ENCODE measurements at regions not wholly inside any gene's neighbourhood (a gene's known extent, or its start where the extent isn't known, plus 50 kb on each side); places are given as distances from the start of the nearest gene placed in this dataset.
"Not testable (repeated sequence)": the region's sequence is repeated elsewhere in the genome, so short reads cannot be mapped to it uniquely, and the experiment has no call there.

- TF ChIP-seq GATA1 (IDR thresholded peaks at IDR 0.05; ENCODE audit: low read depth, low read length) = no peak
- TF ChIP-seq POLR2A (IDR thresholded peaks at IDR 0.05; ENCODE audit: low read length) = no peak
- no peak for DNase-seq
Measured at GRCh38 chr6:15137086-15137485, 108.8 kb upstream of the JARID2 start.

- DNase-seq = no peak
- TF ChIP-seq GATA1 (IDR thresholded peaks at IDR 0.05; ENCODE audit: low read depth, low read length) (no peak), POLR2A (IDR thresholded peaks at IDR 0.05; ENCODE audit: low read length) (no peak)
Measured at GRCh38 chr6:15143086-15143485, 102.8 kb upstream of the JARID2 start.

- DNase-seq = no peak
- TF ChIP-seq GATA1 (IDR thresholded peaks at IDR 0.05; ENCODE audit: low read depth, low read length) (no peak), POLR2A (IDR thresholded peaks at IDR 0.05; ENCODE audit: low read length) (no peak)
Measured at GRCh38 chr6:15143540-15143939, 102.3 kb upstream of the JARID2 start.

- no peak for TF ChIP-seq POLR2A (IDR thresholded peaks at IDR 0.05; ENCODE audit: low read length)
- no peak for DNase-seq
Measured at GRCh38 chr6:15145821-15146220, 100.0 kb upstream of the JARID2 start.

GRCh38 chr6:15147827-15148226 lies 98.0 kb upstream of the JARID2 start:
- no peak for DNase-seq
- TF ChIP-seq POLR2A (IDR thresholded peaks at IDR 0.05; ENCODE audit: low read length) = no peak
- no peak for TF ChIP-seq GATA1 (IDR thresholded peaks at IDR 0.05; ENCODE audit: low read depth, low read length)

DNA sequence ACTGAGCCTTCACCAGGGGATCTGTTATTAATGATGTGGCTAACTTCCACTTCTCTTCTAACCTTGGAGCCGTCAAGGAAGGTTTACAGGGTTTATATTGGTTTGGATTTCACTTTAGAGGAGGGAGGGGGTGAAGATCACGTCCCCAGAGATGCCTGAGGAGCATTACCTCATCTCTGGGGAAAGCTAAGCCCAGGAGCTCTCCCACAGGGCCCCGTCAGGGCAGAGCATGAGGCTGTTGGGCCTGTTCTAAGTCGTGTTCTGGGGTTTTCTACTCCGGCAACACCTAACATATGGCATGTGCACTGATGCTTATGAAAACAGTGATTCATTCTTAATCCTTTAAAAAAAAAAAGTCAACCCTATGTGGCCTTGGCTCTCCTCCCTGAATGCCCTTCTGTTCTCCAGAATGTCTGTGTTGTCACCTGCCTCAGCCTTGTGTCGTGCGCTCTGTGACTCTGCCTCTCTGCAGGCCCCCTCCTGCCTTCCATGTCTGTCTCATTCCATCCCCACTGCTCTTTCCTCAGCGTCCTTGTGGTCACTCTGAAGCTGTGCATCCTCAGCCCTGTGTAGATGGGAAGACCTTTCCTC lies 97.4 kb upstream of the JARID2 start:
- TF ChIP-seq POLR2A (IDR thresholded peaks at IDR 0.05; ENCODE audit: low read length) = no peak
- TF ChIP-seq GATA1 (IDR thresholded peaks at IDR 0.05; ENCODE audit: low read depth, low read length) = no peak
- no peak for DNase-seq

DNA sequence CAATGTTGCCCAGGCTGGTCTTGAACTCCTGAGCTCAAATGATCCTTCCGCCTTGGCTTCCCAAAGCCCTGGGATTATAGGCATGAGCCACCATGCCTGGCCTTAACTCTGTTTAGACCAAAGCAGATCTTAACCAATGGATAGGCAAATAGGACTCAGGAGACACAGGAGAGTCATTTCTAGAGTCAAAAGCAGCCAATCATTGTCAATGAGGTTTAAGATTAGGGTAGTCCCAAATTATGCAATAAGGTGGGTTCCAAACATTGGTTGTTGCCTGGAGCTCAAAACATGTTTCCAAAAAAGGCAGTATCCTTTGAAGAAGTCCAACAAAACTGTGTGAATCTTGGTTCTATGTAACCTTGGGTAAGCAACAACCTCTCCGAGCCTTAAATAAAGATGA lies 95.7 kb upstream of the JARID2 start:
- TF ChIP-seq POLR2A (IDR thresholded peaks at IDR 0.05; ENCODE audit: low read length) = no peak
- TF ChIP-seq GATA1 (IDR thresholded peaks at IDR 0.05; ENCODE audit: low read depth, low read length) = no peak
- DNase-seq = no peak

DNA sequence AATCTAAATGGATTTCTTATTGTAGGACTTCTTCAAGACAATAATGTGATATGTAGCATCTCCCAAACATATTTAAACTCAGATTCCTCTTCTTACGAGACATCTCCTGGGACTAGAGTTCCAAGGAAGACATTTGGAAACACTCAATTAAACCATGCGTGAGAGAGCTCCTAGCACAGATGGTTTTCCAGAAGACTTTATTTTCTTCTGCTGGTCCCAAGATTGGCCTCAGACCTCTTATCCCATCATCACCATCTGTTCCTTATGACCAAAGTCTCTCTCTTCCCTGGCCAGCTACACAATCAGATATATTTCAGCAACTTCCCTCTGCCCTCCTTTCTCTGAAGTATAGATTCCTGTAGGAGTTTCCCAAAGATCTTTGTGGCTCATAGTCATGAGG lies 93.2 kb upstream of the JARID2 start:
- no peak for TF ChIP-seq GATA1 (IDR thresholded peaks at IDR 0.05; ENCODE audit: low read depth, low read length)
- no peak for TF ChIP-seq POLR2A (IDR thresholded peaks at IDR 0.05; ENCODE audit: low read length)

DNA sequence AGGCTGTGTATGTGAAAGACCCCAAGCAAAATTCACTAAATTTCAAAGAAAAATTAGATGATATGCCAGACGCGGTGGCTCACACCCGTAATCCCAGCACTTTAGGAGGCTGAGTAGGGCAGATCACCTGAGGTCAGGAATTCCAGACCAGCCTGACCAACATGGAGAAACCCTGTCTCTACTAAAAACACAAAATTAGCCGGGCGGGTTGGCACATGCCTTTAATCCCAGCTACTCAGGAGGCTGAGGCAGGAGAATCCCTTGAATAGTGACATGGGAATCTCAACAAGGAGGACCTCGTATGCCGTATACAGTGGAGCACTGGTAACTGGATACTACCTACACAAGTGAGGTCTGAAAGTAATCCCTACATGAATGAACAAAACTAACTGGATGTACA lies 92.7 kb upstream of the JARID2 start:
- no peak for TF ChIP-seq POLR2A (IDR thresholded peaks at IDR 0.05; ENCODE audit: low read length)
- TF ChIP-seq GATA1 (IDR thresholded peaks at IDR 0.05; ENCODE audit: low read depth, low read length) = no peak
- no peak for DNase-seq

More for the DNA sequence above, 93.2 kb upstream of the JARID2 start:
- peak in 1 of 2 experiments; percentile 36 for DNase-seq

- no peak for DNase-seq
- TF ChIP-seq POLR2A (IDR thresholded peaks at IDR 0.05; ENCODE audit: low read length) (no peak), GATA1 (IDR thresholded peaks at IDR 0.05; ENCODE audit: low read depth, low read length) (no peak)
Measured at GRCh38 chr6:15157479-15157878, 88.4 kb upstream of the JARID2 start.

GRCh38 chr6:15158821-15159619 lies 86.8 kb upstream of the JARID2 start:
- no peak for TF ChIP-seq GATA1 (IDR thresholded peaks at IDR 0.05; ENCODE audit: low read depth, low read length)
- no peak for DNase-seq

DNA sequence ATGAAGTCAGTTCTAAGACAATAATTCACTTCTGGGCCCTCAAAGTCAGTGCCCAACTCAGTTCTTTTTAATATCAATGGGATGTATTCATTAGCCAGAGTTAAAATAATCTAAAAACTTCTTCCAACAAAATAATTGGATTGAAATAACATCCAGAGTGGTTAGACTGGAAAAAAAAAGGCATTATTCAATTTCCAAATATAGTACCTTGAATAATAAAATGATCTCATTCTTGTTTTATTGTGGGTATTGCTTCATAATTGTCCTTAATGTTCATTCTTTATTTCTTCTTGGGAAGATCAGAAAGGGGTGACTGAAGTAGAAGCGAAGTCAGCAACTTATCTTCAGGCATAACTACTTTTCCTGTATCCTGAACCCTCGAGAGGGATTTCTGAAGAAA lies 85.1 kb upstream of the JARID2 start:
- no peak for DNase-seq

DNA sequence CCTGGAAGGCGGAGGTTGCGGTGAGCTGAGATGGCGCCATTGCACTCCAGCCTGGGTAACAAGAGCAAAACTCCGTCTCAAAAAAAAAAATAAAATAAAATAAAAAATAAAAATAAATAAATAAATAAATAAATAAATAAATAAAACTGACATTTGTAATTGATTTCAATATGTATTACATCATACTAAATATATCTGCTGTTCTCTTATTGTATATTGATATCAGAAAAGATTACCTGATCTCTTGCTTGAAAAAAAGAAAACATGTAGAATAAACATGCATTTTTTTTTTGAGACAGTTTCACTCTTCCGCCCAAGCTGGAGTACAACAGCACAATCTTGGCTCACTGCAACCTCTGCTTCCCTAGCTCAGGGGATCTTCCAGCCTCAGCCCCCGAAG lies 81.0 kb upstream of the JARID2 start:
- not testable (repeated sequence) for DNase-seq

More for the DNA sequence above, 85.1 kb upstream of the JARID2 start:
- TF ChIP-seq POLR2A (IDR thresholded peaks at IDR 0.05; ENCODE audit: low read length) (no peak), GATA1 (IDR thresholded peaks at IDR 0.05; ENCODE audit: low read depth, low read length) (no peak)

- no peak for DNase-seq
- TF ChIP-seq GATA1 (IDR thresholded peaks at IDR 0.05; ENCODE audit: low read depth, low read length) = no peak
- no peak for TF ChIP-seq POLR2A (IDR thresholded peaks at IDR 0.05; ENCODE audit: low read length)
Measured at GRCh38 chr6:15166121-15166520, 79.7 kb upstream of the JARID2 start.

- TF ChIP-seq GATA1 (IDR thresholded peaks at IDR 0.05; ENCODE audit: low read depth, low read length) (no peak), POLR2A (IDR thresholded peaks at IDR 0.05; ENCODE audit: low read length) (no peak)
- no peak for DNase-seq
Measured at GRCh38 chr6:15170126-15170525, 75.7 kb upstream of the JARID2 start.

Data from erythroblast (primary cell).